ENCODE measurements at regions not wholly inside any gene's neighbourhood (a gene's known extent, or its start where the extent isn't known, plus 50 kb on each side); places are given as distances from the start of the nearest gene placed in this dataset.
"Not testable (repeated sequence)": the region's sequence is repeated elsewhere in the genome, so short reads cannot be mapped to it uniquely, and the experiment has no call there.

- POLR2A ChIA-PET; H3K4me3 ChIP-seq (ENCODE audit: low read depth, low read length); CTCF ChIA-PET; H3K27me3 ChIP-seq (ENCODE audit: control insufficient read depth, insufficient read depth, low read length); H3K27ac ChIP-seq (ENCODE audit: low read depth, low read length); DNase-seq (ENCODE audit: low read depth, low spot score); H3K9me3 ChIP-seq (ENCODE audit: control insufficient read depth, insufficient read depth, low read length): not testable (repeated sequence)
Observed at GRCh38 chr3:198157231-198157868, 197.3 kb downstream of the LMLN start.

GRCh38 chr3:198158007-198158406 lies 198.0 kb downstream of the LMLN start:
- H3K4me3 ChIP-seq (ENCODE audit: low read depth, low read length); H3K9me3 ChIP-seq (ENCODE audit: control insufficient read depth, insufficient read depth, low read length); H3K27ac ChIP-seq (ENCODE audit: low read depth, low read length); H3K27me3 ChIP-seq (ENCODE audit: control insufficient read depth, insufficient read depth, low read length); POLR2A ChIA-PET; CTCF ChIA-PET; DNase-seq (ENCODE audit: low read depth, low spot score): not testable (repeated sequence)

GRCh38 chr3:198167339-198168039 lies 207.5 kb downstream of the LMLN start:
- DNase-seq (ENCODE audit: low read depth, low spot score); CTCF ChIA-PET; H3K27me3 ChIP-seq (ENCODE audit: control insufficient read depth, insufficient read depth, low read length); H3K9me3 ChIP-seq (ENCODE audit: control insufficient read depth, insufficient read depth, low read length); POLR2A ChIA-PET; H3K4me3 ChIP-seq (ENCODE audit: low read depth, low read length); H3K27ac ChIP-seq (ENCODE audit: low read depth, low read length): not testable (repeated sequence)
- peak; percentile 49 for TF ChIP-seq CTCF (IDR thresholded peaks at IDR 0.05; ENCODE audit: low read depth, low read length)

GRCh38 chr3:198170781-198171180 lies 210.8 kb downstream of the LMLN start:
- H3K27ac ChIP-seq (ENCODE audit: low read depth, low read length); H3K4me3 ChIP-seq (ENCODE audit: low read depth, low read length); H3K27me3 ChIP-seq (ENCODE audit: control insufficient read depth, insufficient read depth, low read length); DNase-seq (ENCODE audit: low read depth, low spot score); H3K9me3 ChIP-seq (ENCODE audit: control insufficient read depth, insufficient read depth, low read length); POLR2A ChIA-PET; CTCF ChIA-PET: not testable (repeated sequence)

GRCh38 chr3:198173080-198173479 lies 213.1 kb downstream of the LMLN start:
- H3K4me3 ChIP-seq (ENCODE audit: low read depth, low read length); DNase-seq (ENCODE audit: low read depth, low spot score); H3K9me3 ChIP-seq (ENCODE audit: control insufficient read depth, insufficient read depth, low read length); POLR2A ChIA-PET; CTCF ChIA-PET; H3K27me3 ChIP-seq (ENCODE audit: control insufficient read depth, insufficient read depth, low read length); H3K27ac ChIP-seq (ENCODE audit: low read depth, low read length): not testable (repeated sequence)

- H3K27ac ChIP-seq (ENCODE audit: low read depth, low read length); H3K4me3 ChIP-seq (ENCODE audit: low read depth, low read length); POLR2A ChIA-PET; H3K27me3 ChIP-seq (ENCODE audit: control insufficient read depth, insufficient read depth, low read length); CTCF ChIA-PET; DNase-seq (ENCODE audit: low read depth, low spot score); H3K9me3 ChIP-seq (ENCODE audit: control insufficient read depth, insufficient read depth, low read length): not testable (repeated sequence)
Observed at GRCh38 chr3:198173929-198174574, 214.0 kb downstream of the LMLN start.

Data from AG04450 (cell line).